ENCODE measurements at regions not wholly inside any gene's neighbourhood (a gene's known extent, or its start where the extent isn't known, plus 50 kb on each side); places are given as distances from the start of the nearest gene placed in this dataset.

GRCh38 chr15:70249616-70250015, 151.9 kb upstream of the TLE3 start:
- no peak overlapping the region for H3K27ac ChIP-seq (ENCODE audit: low read depth, low read length)
- H3K27me3 ChIP-seq (ENCODE audit: control insufficient read depth in 3 of 3, insufficient read depth in 3 of 3, low read length in 3 of 3): peaks cover 0 to 10% (median 0%) of the 10 kb centered on the region in 3 donors
- peaks cover 0 to 10% (median 5%) of the 10 kb centered on the region in 3 donors for H3K4me1 ChIP-seq (ENCODE audit: control insufficient read depth in 3 of 3, insufficient read depth in 3 of 3, low read length in 3 of 3)
- no peaks in the 10 kb centered on the region for H3K9me3 ChIP-seq (ENCODE audit: control insufficient read depth in 3 of 3, low read length in 3 of 3)
- H3K4me3 ChIP-seq (ENCODE audit: low read length in 3 of 3): no peak overlapping the region
- H3K9ac ChIP-seq (ENCODE audit: low read depth in 1 of 3, low read length in 3 of 3): no peak overlapping the region
- H3K36me3 ChIP-seq (ENCODE audit: control insufficient read depth in 3 of 3, insufficient read depth in 3 of 3, low read length in 3 of 3): no peaks in the 10 kb centered on the region

GRCh38 chr15:70248116-70249025, 150.7 kb upstream of the TLE3 start:
- Histone ChIP-seq H3K9me3 (ENCODE audit: control insufficient read depth in 3 of 3, low read length in 3 of 3) (no peaks in the 10 kb centered on the region), H3K9ac (ENCODE audit: low read depth in 1 of 3, low read length in 3 of 3) (no peak overlapping the region), H3K36me3 (ENCODE audit: control insufficient read depth in 3 of 3, insufficient read depth in 3 of 3, low read length in 3 of 3) (no peaks in the 10 kb centered on the region), H3K4me3 (ENCODE audit: low read length in 3 of 3) (no peak overlapping the region), H3K27ac (ENCODE audit: low read depth, low read length) (no peak overlapping the region), H3K27me3 (ENCODE audit: control insufficient read depth in 3 of 3, insufficient read depth in 3 of 3, low read length in 3 of 3) (peaks cover 0 to 8% (median 0%) of the 10 kb centered on the region in 3 donors), H3K4me1 (ENCODE audit: control insufficient read depth in 3 of 3, insufficient read depth in 3 of 3, low read length in 3 of 3) (peaks cover 0 to 10% (median 5%) of the 10 kb centered on the region in 3 donors)

DNA sequence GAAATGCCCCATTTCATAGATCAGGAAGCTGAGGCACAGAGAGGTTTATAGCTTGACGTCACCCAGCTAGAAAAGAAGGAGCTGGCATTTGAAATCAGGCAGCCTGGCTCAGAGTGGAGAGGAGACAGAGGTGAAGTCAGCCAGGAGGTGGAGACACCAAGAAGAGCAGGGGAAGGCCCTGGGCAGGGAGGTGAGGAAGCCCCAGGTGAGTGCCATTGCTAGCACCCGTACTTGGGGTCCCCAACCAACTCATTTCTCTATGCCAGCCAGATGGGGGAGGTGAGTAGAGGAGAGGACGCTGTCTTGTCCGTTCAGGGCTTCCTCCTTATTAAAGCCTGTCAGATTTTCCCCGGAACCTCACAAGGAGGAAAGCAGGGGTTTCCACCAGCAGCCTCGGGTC, 149.6 kb upstream of the TLE3 start:
- Histone ChIP-seq H3K27ac (ENCODE audit: low read depth, low read length) (no peak overlapping the region), H3K36me3 (ENCODE audit: control insufficient read depth in 3 of 3, insufficient read depth in 3 of 3, low read length in 3 of 3) (no peaks in the 10 kb centered on the region), H3K9me3 (ENCODE audit: control insufficient read depth in 3 of 3, low read length in 3 of 3) (no peaks in the 10 kb centered on the region), H3K9ac (ENCODE audit: low read depth in 1 of 3, low read length in 3 of 3) (no peak overlapping the region), H3K4me3 (ENCODE audit: low read length in 3 of 3) (no peak overlapping the region), H3K4me1 (ENCODE audit: control insufficient read depth in 3 of 3, insufficient read depth in 3 of 3, low read length in 3 of 3) (peaks cover 0 to 10% (median 5%) of the 10 kb centered on the region in 3 donors), H3K27me3 (ENCODE audit: control insufficient read depth in 3 of 3, insufficient read depth in 3 of 3, low read length in 3 of 3) (peaks cover 0 to 3% (median 0%) of the 10 kb centered on the region in 3 donors)

GRCh38 chr15:70246623-70247220, 149.0 kb upstream of the TLE3 start:
- peaks cover 0 to 7% (median 4%) of the 10 kb centered on the region in 3 donors for H3K27me3 ChIP-seq (ENCODE audit: control insufficient read depth in 3 of 3, insufficient read depth in 3 of 3, low read length in 3 of 3)
- no peaks in the 10 kb centered on the region for H3K9me3 ChIP-seq (ENCODE audit: control insufficient read depth in 3 of 3, low read length in 3 of 3)
- peaks cover 0 to 10% (median 5%) of the 10 kb centered on the region in 3 donors for H3K4me1 ChIP-seq (ENCODE audit: control insufficient read depth in 3 of 3, insufficient read depth in 3 of 3, low read length in 3 of 3)
- H3K4me3 ChIP-seq (ENCODE audit: low read length in 3 of 3): no peak overlapping the region
- no peak overlapping the region for H3K9ac ChIP-seq (ENCODE audit: low read depth in 1 of 3, low read length in 3 of 3)
- H3K36me3 ChIP-seq (ENCODE audit: control insufficient read depth in 3 of 3, insufficient read depth in 3 of 3, low read length in 3 of 3): no peaks in the 10 kb centered on the region
- no peak overlapping the region for H3K27ac ChIP-seq (ENCODE audit: low read depth, low read length)

GRCh38 chr15:70245932-70246622, 148.4 kb upstream of the TLE3 start:
- Histone ChIP-seq H3K4me1 (ENCODE audit: control insufficient read depth in 3 of 3, insufficient read depth in 3 of 3, low read length in 3 of 3) (peaks cover 0 to 10% (median 5%) of the 10 kb centered on the region in 3 donors), H3K9me3 (ENCODE audit: control insufficient read depth in 3 of 3, low read length in 3 of 3) (no peaks in the 10 kb centered on the region), H3K4me3 (ENCODE audit: low read length in 3 of 3) (no peak overlapping the region), H3K9ac (ENCODE audit: low read depth in 1 of 3, low read length in 3 of 3) (no peak overlapping the region), H3K27ac (ENCODE audit: low read depth, low read length) (no peak overlapping the region), H3K36me3 (ENCODE audit: control insufficient read depth in 3 of 3, insufficient read depth in 3 of 3, low read length in 3 of 3) (no peaks in the 10 kb centered on the region), H3K27me3 (ENCODE audit: control insufficient read depth in 3 of 3, insufficient read depth in 3 of 3, low read length in 3 of 3) (peaks cover 3 to 9% (median 4%) of the 10 kb centered on the region in 3 donors)

DNA sequence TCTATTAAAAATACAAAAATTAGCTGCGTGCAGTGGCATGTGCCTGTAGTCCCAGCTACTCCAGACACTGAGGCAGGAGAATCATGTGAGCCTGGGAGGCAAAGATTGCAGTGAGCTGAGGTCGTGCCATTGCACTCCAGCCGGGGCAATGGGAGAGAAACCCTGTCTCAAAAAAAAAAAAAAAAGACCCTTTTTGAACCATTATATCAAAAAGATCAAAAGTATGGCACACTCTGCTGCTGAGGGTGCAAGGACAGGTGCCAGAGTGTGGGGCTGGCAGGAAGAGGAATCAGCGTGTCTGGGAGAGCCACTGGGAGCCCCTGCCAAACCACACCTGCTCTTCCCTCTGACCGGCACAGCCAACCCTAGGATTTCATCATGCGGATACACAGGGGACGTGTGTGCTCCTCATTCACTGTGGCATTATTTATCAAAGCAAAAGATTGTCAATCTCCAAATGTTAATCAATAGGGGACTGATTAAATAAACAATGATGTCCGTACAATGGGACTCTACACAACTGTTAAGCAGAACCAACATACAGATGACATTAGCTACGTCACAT, 147.3 kb upstream of the TLE3 start:
- Histone ChIP-seq H3K4me3 (ENCODE audit: low read length in 3 of 3) (no peak overlapping the region), H3K27ac (ENCODE audit: low read depth, low read length) (no peak overlapping the region), H3K9me3 (ENCODE audit: control insufficient read depth in 3 of 3, low read length in 3 of 3) (no peaks in the 10 kb centered on the region), H3K36me3 (ENCODE audit: control insufficient read depth in 3 of 3, insufficient read depth in 3 of 3, low read length in 3 of 3) (no peaks in the 10 kb centered on the region), H3K27me3 (ENCODE audit: control insufficient read depth in 3 of 3, insufficient read depth in 3 of 3, low read length in 3 of 3) (peaks cover 3 to 13% (median 4%) of the 10 kb centered on the region in 3 donors), H3K9ac (ENCODE audit: low read depth in 1 of 3, low read length in 3 of 3) (no peak overlapping the region), H3K4me1 (ENCODE audit: control insufficient read depth in 3 of 3, insufficient read depth in 3 of 3, low read length in 3 of 3) (peaks cover 0 to 10% (median 2%) of the 10 kb centered on the region in 3 donors)

DNA sequence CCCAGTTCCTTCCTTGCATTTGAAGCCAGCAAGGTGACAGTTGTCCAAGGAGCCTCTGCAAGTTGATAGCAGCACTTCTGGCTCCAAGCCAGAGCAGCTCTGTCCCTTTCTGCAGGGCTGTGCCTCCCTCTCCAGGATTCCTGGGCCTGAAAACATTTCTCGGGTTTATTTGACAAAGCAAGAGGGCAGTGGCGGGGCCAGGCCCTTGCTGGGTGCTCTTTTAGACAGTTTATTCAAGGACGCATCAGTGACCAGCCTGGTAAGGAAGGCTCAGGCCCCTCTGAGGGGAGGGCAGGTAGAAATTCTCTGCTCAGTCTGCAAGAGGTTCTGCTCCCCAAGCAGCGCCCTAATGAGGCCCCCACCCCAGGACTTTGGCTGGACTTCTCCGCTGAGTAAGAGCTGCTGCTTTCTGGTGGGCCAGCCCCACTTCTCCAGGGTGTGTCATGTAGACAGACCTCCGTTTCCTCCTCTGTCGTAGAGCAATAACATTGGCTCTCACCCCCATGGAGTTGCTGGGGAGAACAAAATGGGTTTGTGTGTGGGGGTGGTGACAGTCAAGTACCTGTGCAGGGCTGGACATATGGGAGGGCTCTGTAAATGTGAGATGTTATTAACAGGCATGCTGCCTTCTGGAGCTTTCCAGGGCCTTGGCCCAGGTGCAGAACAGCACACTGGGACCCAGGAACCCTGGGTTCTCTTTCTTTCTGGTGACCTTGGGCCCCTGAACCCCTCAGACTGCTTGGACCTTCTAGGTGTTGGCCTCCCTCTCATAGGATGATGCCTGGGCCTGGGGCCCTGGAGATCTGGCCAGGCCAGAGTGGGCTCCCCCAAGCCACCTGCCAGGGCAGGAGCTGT, 146.2 kb upstream of the TLE3 start:
- H3K4me1 ChIP-seq (ENCODE audit: control insufficient read depth in 3 of 3, insufficient read depth in 3 of 3, low read length in 3 of 3): peaks cover 2 to 10% (median 3%) of the 10 kb centered on the region in 3 donors
- H3K27ac ChIP-seq (ENCODE audit: low read depth, low read length): no peak overlapping the region
- no peak overlapping the region for H3K9ac ChIP-seq (ENCODE audit: low read depth in 1 of 3, low read length in 3 of 3)
- H3K36me3 ChIP-seq (ENCODE audit: control insufficient read depth in 3 of 3, insufficient read depth in 3 of 3, low read length in 3 of 3): no peaks in the 10 kb centered on the region
- peaks cover 3 to 13% (median 4%) of the 10 kb centered on the region in 3 donors for H3K27me3 ChIP-seq (ENCODE audit: control insufficient read depth in 3 of 3, insufficient read depth in 3 of 3, low read length in 3 of 3)
- H3K9me3 ChIP-seq (ENCODE audit: control insufficient read depth in 3 of 3, low read length in 3 of 3): no peaks in the 10 kb centered on the region
- H3K4me3 ChIP-seq (ENCODE audit: low read length in 3 of 3): no peak overlapping the region

- Histone ChIP-seq H3K9ac (ENCODE audit: low read depth in 1 of 3, low read length in 3 of 3) (no peak overlapping the region), H3K36me3 (ENCODE audit: control insufficient read depth in 3 of 3, insufficient read depth in 3 of 3, low read length in 3 of 3) (no peaks in the 10 kb centered on the region), H3K4me1 (ENCODE audit: control insufficient read depth in 3 of 3, insufficient read depth in 3 of 3, low read length in 3 of 3) (peaks cover 2 to 10% (median 4%) of the 10 kb centered on the region in 3 donors), H3K27me3 (ENCODE audit: control insufficient read depth in 3 of 3, insufficient read depth in 3 of 3, low read length in 3 of 3) (peaks cover 3 to 13% (median 4%) of the 10 kb centered on the region in 3 donors), H3K27ac (ENCODE audit: low read depth, low read length) (no peak overlapping the region), H3K4me3 (ENCODE audit: low read length in 3 of 3) (no peak overlapping the region), H3K9me3 (ENCODE audit: control insufficient read depth in 3 of 3, low read length in 3 of 3) (no peaks in the 10 kb centered on the region)
Observed at GRCh38 chr15:70242951-70243685, 145.4 kb upstream of the TLE3 start.

All from skeletal muscle tissue (tissue), 3 donors.